ENCODE measurements at regions not wholly inside any gene's neighbourhood (a gene's known extent, or its start where the extent isn't known, plus 50 kb on each side); places are given as distances from the start of the nearest gene placed in this dataset.

- H3K36me3 Mint-ChIP-seq (ENCODE audit: low read depth) = peaks cover 11% of the 10 kb centered on the region
- H3K27me3 Mint-ChIP-seq (ENCODE audit: low read depth, poor library complexity) = no peaks in the 10 kb centered on the region
- no peak overlapping the region for H3K27ac Mint-ChIP-seq
- H3K9me3 Mint-ChIP-seq = peaks cover 17% of the 10 kb centered on the region
- H3K4me1 Mint-ChIP-seq = no peaks in the 10 kb centered on the region
- no peak overlapping the region for H3K4me3 Mint-ChIP-seq
- no peak for DNase-seq
- TF ChIP-seq, protein P1, sequence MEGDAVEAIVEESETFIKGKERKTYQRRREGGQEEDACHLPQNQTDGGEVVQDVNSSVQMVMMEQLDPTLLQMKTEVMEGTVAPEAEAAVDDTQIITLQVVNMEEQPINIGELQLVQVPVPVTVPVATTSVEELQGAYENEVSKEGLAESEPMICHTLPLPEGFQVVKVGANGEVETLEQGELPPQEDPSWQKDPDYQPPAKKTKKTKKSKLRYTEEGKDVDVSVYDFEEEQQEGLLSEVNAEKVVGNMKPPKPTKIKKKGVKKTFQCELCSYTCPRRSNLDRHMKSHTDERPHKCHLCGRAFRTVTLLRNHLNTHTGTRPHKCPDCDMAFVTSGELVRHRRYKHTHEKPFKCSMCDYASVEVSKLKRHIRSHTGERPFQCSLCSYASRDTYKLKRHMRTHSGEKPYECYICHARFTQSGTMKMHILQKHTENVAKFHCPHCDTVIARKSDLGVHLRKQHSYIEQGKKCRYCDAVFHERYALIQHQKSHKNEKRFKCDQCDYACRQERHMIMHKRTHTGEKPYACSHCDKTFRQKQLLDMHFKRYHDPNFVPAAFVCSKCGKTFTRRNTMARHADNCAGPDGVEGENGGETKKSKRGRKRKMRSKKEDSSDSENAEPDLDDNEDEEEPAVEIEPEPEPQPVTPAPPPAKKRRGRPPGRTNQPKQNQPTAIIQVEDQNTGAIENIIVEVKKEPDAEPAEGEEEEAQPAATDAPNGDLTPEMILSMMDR (IDR thresholded peaks at IDR 0.05) = no peak
These were observed 65.5 kb downstream of the VCX2 start for GRCh38 chrX:8105531-8105930.

GRCh38 chrX:8103655-8104054 is 67.4 kb downstream of the VCX2 start:
- Mint-ChIP-seq H3K27ac (no peak overlapping the region), H3K4me3 (no peak overlapping the region), H3K27me3 (ENCODE audit: low read depth, poor library complexity) (no peaks in the 10 kb centered on the region), H3K9me3 (peaks cover 8% of the 10 kb centered on the region), H3K4me1 (no peaks in the 10 kb centered on the region), H3K36me3 (ENCODE audit: low read depth) (peaks cover 6% of the 10 kb centered on the region)
- TF ChIP-seq, protein P1 (IDR thresholded peaks at IDR 0.05) = no peak
- no peak for DNase-seq

DNA sequence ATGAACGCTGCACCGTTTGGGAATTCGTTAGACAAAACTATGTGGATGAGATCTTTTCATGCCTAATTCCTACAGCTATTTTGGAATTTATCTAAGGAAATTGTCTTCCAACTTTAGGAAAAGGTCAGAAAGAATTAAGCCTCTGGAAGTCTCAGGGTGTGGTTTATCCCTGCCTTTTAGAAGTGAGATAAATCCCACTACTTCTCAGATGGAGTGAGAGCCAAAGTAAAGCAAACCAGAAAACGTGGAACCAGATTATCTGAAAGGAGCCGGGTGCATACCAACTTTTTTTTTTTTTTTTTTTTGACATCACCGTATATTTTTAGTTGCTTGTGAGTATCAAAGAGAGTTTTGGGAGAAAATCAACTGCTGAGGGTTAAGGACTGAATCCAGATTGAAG is 79.6 kb downstream of the VCX2 start:
- DNase-seq = no peak
- Mint-ChIP-seq H3K27ac (no peak overlapping the region), H3K4me1 (peaks cover 5% of the 10 kb centered on the region), H3K36me3 (ENCODE audit: low read depth) (no peaks in the 10 kb centered on the region), H3K9me3 (no peaks in the 10 kb centered on the region), H3K4me3 (no peak overlapping the region), H3K27me3 (ENCODE audit: low read depth, poor library complexity) (no peaks in the 10 kb centered on the region)
- TF ChIP-seq, protein P1 (IDR thresholded peaks at IDR 0.05) = no peak

DNA sequence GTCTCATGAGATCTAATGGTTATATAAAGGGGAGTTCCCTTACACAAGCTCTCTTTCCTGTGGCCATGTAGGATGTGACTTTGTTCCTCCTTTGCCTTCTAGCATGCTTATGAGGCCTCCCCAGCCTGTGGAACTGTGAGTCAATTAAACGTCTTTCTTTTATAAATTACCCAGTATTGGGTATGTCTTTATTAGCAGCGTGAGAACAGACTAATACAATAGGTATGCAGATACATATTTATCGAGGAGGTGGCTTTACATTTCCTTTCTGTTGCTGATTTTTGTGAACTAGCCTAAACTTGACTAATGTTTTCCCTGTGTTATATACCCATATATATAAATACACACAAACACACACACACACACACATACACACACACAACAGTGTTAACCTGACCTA is 80.2 kb downstream of the VCX2 start:
- Mint-ChIP-seq H3K4me3 (no peak overlapping the region), H3K36me3 (ENCODE audit: low read depth) (no peaks in the 10 kb centered on the region), H3K27me3 (ENCODE audit: low read depth, poor library complexity) (no peaks in the 10 kb centered on the region), H3K27ac (no peak overlapping the region), H3K4me1 (peaks cover 5% of the 10 kb centered on the region), H3K9me3 (no peaks in the 10 kb centered on the region)
- TF ChIP-seq, protein P1 (IDR thresholded peaks at IDR 0.05) = no peak
- DNase-seq = no peak

- TF ChIP-seq, protein P1 (IDR thresholded peaks at IDR 0.05) = no peak
- H3K27ac Mint-ChIP-seq = no peak overlapping the region
- no peak for DNase-seq
- peaks cover 5% of the 10 kb centered on the region for H3K4me1 Mint-ChIP-seq
- no peaks in the 10 kb centered on the region for H3K9me3 Mint-ChIP-seq
- no peaks in the 10 kb centered on the region for H3K27me3 Mint-ChIP-seq (ENCODE audit: low read depth, poor library complexity)
- H3K36me3 Mint-ChIP-seq (ENCODE audit: low read depth) = no peaks in the 10 kb centered on the region
- no peak overlapping the region for H3K4me3 Mint-ChIP-seq
These were observed 80.6 kb downstream of the VCX2 start for GRCh38 chrX:8090482-8090881.

DNA sequence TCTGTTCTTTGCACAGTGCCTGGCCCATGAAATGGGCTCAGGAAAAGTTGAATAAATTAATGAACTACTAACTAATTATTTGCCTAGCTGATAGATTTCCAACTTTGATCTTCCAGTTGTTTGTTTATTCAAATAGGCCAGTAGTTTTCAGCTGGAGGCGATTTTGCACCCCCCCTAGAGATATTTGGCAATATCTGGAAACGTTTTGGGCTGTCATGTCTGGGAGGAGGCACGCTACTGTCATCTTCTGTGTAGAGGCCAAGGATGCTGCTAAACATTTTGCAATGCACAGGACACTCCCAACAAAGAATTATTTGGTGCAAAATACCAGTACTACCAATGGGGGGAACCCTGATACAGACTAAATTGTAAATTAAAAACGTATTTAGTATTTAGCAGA is 81.9 kb downstream of the VCX2 start:
- H3K27ac Mint-ChIP-seq = no peak overlapping the region
- H3K9me3 Mint-ChIP-seq = no peaks in the 10 kb centered on the region
- TF ChIP-seq, protein P1 (IDR thresholded peaks at IDR 0.05) = no peak
- H3K4me1 Mint-ChIP-seq = peaks cover 5% of the 10 kb centered on the region
- no peak overlapping the region for H3K4me3 Mint-ChIP-seq
- no peaks in the 10 kb centered on the region for H3K36me3 Mint-ChIP-seq (ENCODE audit: low read depth)
- DNase-seq = no peak
- no peaks in the 10 kb centered on the region for H3K27me3 Mint-ChIP-seq (ENCODE audit: low read depth, poor library complexity)

Measured in nephron progenitor cell (in vitro differentiated cells).